SK-N-MC (cell line): ENCODE measurements at regions not wholly inside any gene's neighbourhood (a gene's known extent, or its start where the extent isn't known, plus 50 kb on each side); places are given as distances from the start of the nearest gene placed in this dataset.
"Not testable (repeated sequence)": the region's sequence is repeated elsewhere in the genome, so short reads cannot be mapped to it uniquely, and the experiment has no call there.

Experiments used
- DNase-seq: peaks from one replicate; pipeline ENCODE4 v3.0.0-alpha.2; 2011; ENCODE audit warnings: low read depth, low spot score
- H3K27ac ChIP-seq: fragments of 200-600 bp; sonication (generic); 2 replicates; pipeline ENCODE4 v1.5.1; 2016; ENCODE audit warnings: mixed run types
- H3K36me3 ChIP-seq: fragments of 200-600 bp; sonication (generic); 2 replicates; pipeline ENCODE4 v1.6.1; 2017; ENCODE audit warnings: antibody characterized with exemption, low read length, mixed read lengths; ENCODE audit not compliant: insufficient read depth
- H3K4me3 ChIP-seq: fragments of 200-600 bp; sonication (generic); 2 replicates; pipeline ENCODE4 v1.5.1; 2016
- H3K9ac ChIP-seq: fragments of 200-600 bp; sonication (generic); 2 replicates; pipeline ENCODE4 v1.8.0; 2017; ENCODE audit warnings: mixed run types, mixed read lengths; ENCODE audit not compliant: insufficient read length
- H3K9me3 ChIP-seq: fragments of 200-600 bp; sonication (generic); 2 replicates; pipeline ENCODE4 v1.6.1; 2017; ENCODE audit warnings: low read depth, mild to moderate bottlenecking, antibody characterized with exemption, low read length, moderate library complexity, mixed read lengths
- EZH2 ChIP-seq: fragments of 200-600 bp; sonication (generic); IDR thresholded peaks from one replicate; pipeline ENCODE4 v1.6.1; 2017; ENCODE audit warnings: antibody characterized with exemption
- FOXP2 ChIP-seq: optimal IDR thresholded peaks from 2 replicates; pipeline ENCODE3; 2011; ENCODE audit warnings: mild to moderate bottlenecking, moderate library complexity; ENCODE audit not compliant: insufficient read depth; ENCODE audit errors: extremely low read length, control extremely low read depth
- POLR2AphosphoS5 ChIP-seq: IDR thresholded peaks from 2 replicates; pipeline ENCODE4 v1.6.1; 2012; ENCODE audit warnings: mild to moderate bottlenecking, low read depth, low read length, borderline replicate concordance

- TF ChIP-seq EZH2 (no peak), FOXP2 (no peak), POLR2AphosphoS5 (no peak)
- Histone ChIP-seq H3K36me3 (no peaks in the 10 kb centered on the region), H3K9me3 (no peaks in the 10 kb centered on the region), H3K9ac (no peak overlapping the region), H3K4me3 (no peak overlapping the region), H3K27ac (no peak overlapping the region)
- DNase-seq: no peak
Observed at GRCh38 chr9:71521132-71521531, 247.2 kb downstream of the CEMIP2 start.

- TF ChIP-seq EZH2 (no peak), POLR2AphosphoS5 (no peak), FOXP2 (no peak)
- Histone ChIP-seq H3K9ac (no peak overlapping the region), H3K27ac (peak overlapping the region; percentile 63), H3K4me3 (peak overlapping the region; percentile 5; the same call in 1 of the 2 replicates), H3K9me3 (no peaks in the 10 kb centered on the region), H3K36me3 (no peaks in the 10 kb centered on the region)
- DNase-seq: no peak
Observed at GRCh38 chr9:71519098-71519696, 249.1 kb downstream of the CEMIP2 start.

GRCh38 chr9:71518045-71518827, 250.1 kb downstream of the CEMIP2 start:
- DNase-seq: peak; percentile 52
- H3K27ac ChIP-seq: peak overlapping the region; percentile 63
- no peak overlapping the region for H3K9ac ChIP-seq
- TF ChIP-seq FOXP2 (no peak), EZH2 (no peak), POLR2AphosphoS5 (no peak)
- H3K9me3 ChIP-seq: no peaks in the 10 kb centered on the region
- H3K4me3 ChIP-seq: peak overlapping the region; percentile 5; the same call in 1 of the 2 replicates
- H3K36me3 ChIP-seq: no peaks in the 10 kb centered on the region

- Histone ChIP-seq H3K9me3 (no peaks in the 10 kb centered on the region), H3K36me3 (no peaks in the 10 kb centered on the region), H3K4me3 (no peak overlapping the region), H3K27ac (no peak overlapping the region), H3K9ac (no peak overlapping the region)
- DNase-seq: no peak
- TF ChIP-seq EZH2: no peak
- no peak for TF ChIP-seq FOXP2
- no peak for TF ChIP-seq POLR2AphosphoS5
Observed at GRCh38 chr9:71515626-71516025, 252.7 kb downstream of the CEMIP2 start.

GRCh38 chr9:71515107-71515506, 253.2 kb downstream of the CEMIP2 start:
- DNase-seq: no peak

GRCh38 chr9:71514344-71514975, 253.9 kb downstream of the CEMIP2 start:
- no peak for DNase-seq
- Histone ChIP-seq H3K4me3 (no peak overlapping the region), H3K36me3 (no peaks in the 10 kb centered on the region), H3K27ac (no peak overlapping the region), H3K9ac (no peak overlapping the region), H3K9me3 (no peaks in the 10 kb centered on the region)
- no peak for TF ChIP-seq FOXP2
- TF ChIP-seq EZH2: no peak
- no peak for TF ChIP-seq POLR2AphosphoS5

More at GRCh38 chr9:71515107-71515506, 253.2 kb downstream of the CEMIP2 start:
- no peak overlapping the region for H3K27ac ChIP-seq
- H3K4me3 ChIP-seq: no peak overlapping the region
- H3K9ac ChIP-seq: no peak overlapping the region
- H3K9me3 ChIP-seq: no peaks in the 10 kb centered on the region
- TF ChIP-seq EZH2: no peak
- TF ChIP-seq FOXP2: no peak
- no peak for TF ChIP-seq POLR2AphosphoS5
- H3K36me3 ChIP-seq: no peaks in the 10 kb centered on the region

- no peak for DNase-seq
- H3K9me3 ChIP-seq: no peaks in the 10 kb centered on the region
- H3K27ac ChIP-seq: no peak overlapping the region
- H3K4me3 ChIP-seq: no peak overlapping the region
- TF ChIP-seq EZH2: no peak
- TF ChIP-seq POLR2AphosphoS5: no peak
- TF ChIP-seq FOXP2: no peak
- H3K9ac ChIP-seq: no peak overlapping the region
- H3K36me3 ChIP-seq: no peaks in the 10 kb centered on the region
Observed at GRCh38 chr9:71509054-71509453, 259.3 kb downstream of the CEMIP2 start.

- H3K9me3 ChIP-seq, H3K4me3 ChIP-seq: not testable (repeated sequence)
Observed at GRCh38 chr9:71508141-71508540, 260.2 kb downstream of the CEMIP2 start.

GRCh38 chr9:71506821-71507220, 261.5 kb downstream of the CEMIP2 start:
- no peak overlapping the region for H3K27ac ChIP-seq
- no peak overlapping the region for H3K9ac ChIP-seq
- TF ChIP-seq FOXP2 (no peak), EZH2 (no peak), POLR2AphosphoS5 (no peak)
- H3K4me3 ChIP-seq: no peak overlapping the region
- DNase-seq: no peak
- no peaks in the 10 kb centered on the region for H3K9me3 ChIP-seq
- H3K36me3 ChIP-seq: no peaks in the 10 kb centered on the region

More at GRCh38 chr9:71508141-71508540, 260.2 kb downstream of the CEMIP2 start:
- H3K27ac ChIP-seq, DNase-seq, H3K9ac ChIP-seq, H3K36me3 ChIP-seq: not testable (repeated sequence)
